ENCODE measurements at regions not wholly inside any gene's neighbourhood (a gene's known extent, or its start where the extent isn't known, plus 50 kb on each side); places are given as distances from the start of the nearest gene placed in this dataset.

DNA sequence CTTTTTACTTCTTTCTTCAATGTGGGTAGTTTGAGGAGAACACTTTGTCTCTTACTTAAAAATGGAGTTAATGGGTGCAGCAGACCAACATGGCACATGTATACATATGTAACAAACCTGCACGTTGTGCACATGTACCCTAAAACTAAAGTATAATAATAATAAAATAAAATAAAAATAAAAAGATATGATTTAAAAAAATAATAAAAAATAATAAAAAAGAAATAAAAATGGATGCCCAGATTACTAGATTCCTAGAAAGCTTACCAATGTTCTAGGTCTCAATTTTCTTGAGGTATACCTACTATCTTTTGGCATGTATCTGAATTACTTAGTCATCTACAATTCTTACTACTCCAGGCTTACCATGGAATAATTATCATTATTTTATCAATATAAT lies 2001.6 kb upstream of the CDH9 start:
- no peak overlapping the region for H3K4me3 ChIP-seq (ENCODE audit: severe bottlenecking)
- TF ChIP-seq, protein P1, sequence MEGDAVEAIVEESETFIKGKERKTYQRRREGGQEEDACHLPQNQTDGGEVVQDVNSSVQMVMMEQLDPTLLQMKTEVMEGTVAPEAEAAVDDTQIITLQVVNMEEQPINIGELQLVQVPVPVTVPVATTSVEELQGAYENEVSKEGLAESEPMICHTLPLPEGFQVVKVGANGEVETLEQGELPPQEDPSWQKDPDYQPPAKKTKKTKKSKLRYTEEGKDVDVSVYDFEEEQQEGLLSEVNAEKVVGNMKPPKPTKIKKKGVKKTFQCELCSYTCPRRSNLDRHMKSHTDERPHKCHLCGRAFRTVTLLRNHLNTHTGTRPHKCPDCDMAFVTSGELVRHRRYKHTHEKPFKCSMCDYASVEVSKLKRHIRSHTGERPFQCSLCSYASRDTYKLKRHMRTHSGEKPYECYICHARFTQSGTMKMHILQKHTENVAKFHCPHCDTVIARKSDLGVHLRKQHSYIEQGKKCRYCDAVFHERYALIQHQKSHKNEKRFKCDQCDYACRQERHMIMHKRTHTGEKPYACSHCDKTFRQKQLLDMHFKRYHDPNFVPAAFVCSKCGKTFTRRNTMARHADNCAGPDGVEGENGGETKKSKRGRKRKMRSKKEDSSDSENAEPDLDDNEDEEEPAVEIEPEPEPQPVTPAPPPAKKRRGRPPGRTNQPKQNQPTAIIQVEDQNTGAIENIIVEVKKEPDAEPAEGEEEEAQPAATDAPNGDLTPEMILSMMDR (IDR thresholded peaks at IDR 0.05; ENCODE audit: poor library complexity, severe bottlenecking), result no peak
- no peaks in the 10 kb centered on the region for H3K36me3 ChIP-seq (ENCODE audit: low read depth)
- ATAC-seq (ENCODE audit: low read depth) (no peak), DNase-seq (ENCODE audit: low spot score) (no peak)
- no peak overlapping the region for H3K27ac ChIP-seq (ENCODE audit: poor library complexity, severe bottlenecking)
- H3K9me3 ChIP-seq (ENCODE audit: severe bottlenecking), result no peaks in the 10 kb centered on the region
- no peaks in the 10 kb centered on the region for H3K4me1 ChIP-seq (ENCODE audit: insufficient read depth, poor library complexity, severe bottlenecking)
- no peaks in the 10 kb centered on the region for H3K27me3 ChIP-seq (ENCODE audit: insufficient read depth, poor library complexity, severe bottlenecking)

GRCh38 chr5:29037716-29038115 lies 1999.3 kb upstream of the CDH9 start:
- DNase-seq (ENCODE audit: low spot score), result no peak
- no peaks in the 10 kb centered on the region for H3K9me3 ChIP-seq (ENCODE audit: severe bottlenecking)

DNA sequence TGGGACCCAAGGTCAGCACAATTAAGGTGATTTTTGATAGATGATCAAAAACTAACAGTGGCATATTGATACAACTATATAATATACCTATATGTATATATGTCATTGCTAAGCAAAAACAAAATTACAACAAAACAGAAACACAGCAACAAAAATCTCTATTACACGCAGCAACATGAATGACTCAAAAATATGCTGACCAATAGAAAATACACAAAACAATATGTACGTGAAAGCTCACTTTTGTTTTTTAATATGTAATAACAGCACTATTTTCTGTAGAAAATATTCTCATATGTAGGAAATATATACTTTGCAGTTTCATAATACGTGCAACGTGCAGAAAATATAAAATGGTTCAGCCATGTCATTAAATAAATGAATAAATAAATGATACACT lies 1985.7 kb upstream of the CDH9 start:
- H3K4me3 ChIP-seq (ENCODE audit: severe bottlenecking), result no peak overlapping the region
- H3K9me3 ChIP-seq (ENCODE audit: severe bottlenecking), result no peaks in the 10 kb centered on the region
- no peaks in the 10 kb centered on the region for H3K27me3 ChIP-seq (ENCODE audit: insufficient read depth, poor library complexity, severe bottlenecking)
- no peak for ATAC-seq (ENCODE audit: low read depth)
- DNase-seq (ENCODE audit: low spot score), result no peak
- TF ChIP-seq, protein P1 (IDR thresholded peaks at IDR 0.05; ENCODE audit: poor library complexity, severe bottlenecking), result no peak
- no peaks in the 10 kb centered on the region for H3K36me3 ChIP-seq (ENCODE audit: low read depth)
- H3K4me1 ChIP-seq (ENCODE audit: insufficient read depth, poor library complexity, severe bottlenecking), result no peaks in the 10 kb centered on the region
- H3K27ac ChIP-seq (ENCODE audit: poor library complexity, severe bottlenecking), result no peak overlapping the region

More at GRCh38 chr5:29037716-29038115, 1999.3 kb upstream of the CDH9 start:
- Histone ChIP-seq H3K4me1 (ENCODE audit: insufficient read depth, poor library complexity, severe bottlenecking) (no peaks in the 10 kb centered on the region), H3K4me3 (ENCODE audit: severe bottlenecking) (no peak overlapping the region), H3K27ac (ENCODE audit: poor library complexity, severe bottlenecking) (no peak overlapping the region), H3K27me3 (ENCODE audit: insufficient read depth, poor library complexity, severe bottlenecking) (no peaks in the 10 kb centered on the region), H3K36me3 (ENCODE audit: low read depth) (no peaks in the 10 kb centered on the region)
- TF ChIP-seq, protein P1 (IDR thresholded peaks at IDR 0.05; ENCODE audit: poor library complexity, severe bottlenecking), result no peak
- ATAC-seq (ENCODE audit: low read depth), result peak; percentile 79

DNA sequence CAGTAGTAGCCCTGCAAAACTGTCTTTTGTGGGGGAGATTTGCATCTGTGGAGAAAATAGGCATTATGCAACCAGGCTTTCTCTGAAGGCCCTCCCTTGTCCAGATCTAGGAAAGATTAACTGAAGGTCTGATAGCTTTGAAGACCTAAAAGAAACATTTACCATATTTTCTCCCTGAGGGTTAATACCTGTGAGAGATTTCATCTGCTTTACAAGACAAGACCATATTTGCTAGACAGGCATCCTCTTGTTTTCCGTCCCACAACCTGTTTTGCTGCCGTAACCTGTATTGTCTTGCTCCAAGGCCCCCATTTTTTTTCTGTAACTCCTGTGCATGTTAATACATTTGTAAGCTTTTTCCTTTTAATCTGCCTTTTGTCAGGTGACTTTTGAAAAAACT lies 1985.2 kb upstream of the CDH9 start:
- Histone ChIP-seq H3K4me1 (ENCODE audit: insufficient read depth, poor library complexity, severe bottlenecking) (no peaks in the 10 kb centered on the region), H3K9me3 (ENCODE audit: severe bottlenecking) (no peaks in the 10 kb centered on the region), H3K27ac (ENCODE audit: poor library complexity, severe bottlenecking) (no peak overlapping the region), H3K4me3 (ENCODE audit: severe bottlenecking) (no peak overlapping the region), H3K27me3 (ENCODE audit: insufficient read depth, poor library complexity, severe bottlenecking) (no peaks in the 10 kb centered on the region), H3K36me3 (ENCODE audit: low read depth) (no peaks in the 10 kb centered on the region)
- TF ChIP-seq, protein P1 (IDR thresholded peaks at IDR 0.05; ENCODE audit: poor library complexity, severe bottlenecking), result no peak
- DNase-seq (ENCODE audit: low spot score) (no peak), ATAC-seq (ENCODE audit: low read depth) (no peak)

- Histone ChIP-seq H3K9me3 (ENCODE audit: severe bottlenecking) (no peaks in the 10 kb centered on the region), H3K4me1 (ENCODE audit: insufficient read depth, poor library complexity, severe bottlenecking) (no peaks in the 10 kb centered on the region), H3K4me3 (ENCODE audit: severe bottlenecking) (no peak overlapping the region), H3K36me3 (ENCODE audit: low read depth) (no peaks in the 10 kb centered on the region), H3K27ac (ENCODE audit: poor library complexity, severe bottlenecking) (no peak overlapping the region), H3K27me3 (ENCODE audit: insufficient read depth, poor library complexity, severe bottlenecking) (no peaks in the 10 kb centered on the region)
- no peak for DNase-seq (ENCODE audit: low spot score)
- no peak for ATAC-seq (ENCODE audit: low read depth)
- TF ChIP-seq, protein P1 (IDR thresholded peaks at IDR 0.05; ENCODE audit: poor library complexity, severe bottlenecking), result no peak
Measured at GRCh38 chr5:29017501-29017900, 1979.1 kb upstream of the CDH9 start.
